ENCODE measurements at regions not wholly inside any gene's neighbourhood (a gene's known extent, or its start where the extent isn't known, plus 50 kb on each side); places are given as distances from the start of the nearest gene placed in this dataset.

GRCh38 chr10:128302808-128303207, 176.6 kb upstream of the MKI67 start:
- no peak overlapping the region for H3K27ac ChIP-seq

GRCh38 chr10:128304271-128304670, 178.0 kb upstream of the MKI67 start:
- Histone ChIP-seq H3K27ac (no peak overlapping the region), H3K4me3 (no peak overlapping the region), H3K27me3 (no peaks in the 10 kb centered on the region), H3K4me1 (no peaks in the 10 kb centered on the region), H3K9me3 (no peaks in the 10 kb centered on the region), H3K36me3 (no peaks in the 10 kb centered on the region)
- intact Hi-C loops (cut with DNase I), result no loop called here
- no peak for DNase-seq (ENCODE audit: extremely low spot score in 2 of 2)
- TF ChIP-seq POLR2AphosphoS5 (IDR thresholded peaks at IDR 0.05; ENCODE audit: insufficient read depth in 1 of 2, low read depth in 1 of 2) (no peak), POLR2A (IDR thresholded peaks at IDR 0.05) (no peak), CTCF (IDR thresholded peaks at IDR 0.05) (no peak)

More at GRCh38 chr10:128302808-128303207, 176.6 kb upstream of the MKI67 start:
- no peak for DNase-seq (ENCODE audit: extremely low spot score in 2 of 2)
- H3K27me3 ChIP-seq, result no peaks in the 10 kb centered on the region
- H3K9me3 ChIP-seq, result no peaks in the 10 kb centered on the region
- TF ChIP-seq POLR2AphosphoS5 (IDR thresholded peaks at IDR 0.05; ENCODE audit: insufficient read depth in 1 of 2, low read depth in 1 of 2), result no peak
- TF ChIP-seq POLR2A (IDR thresholded peaks at IDR 0.05), result no peak
- TF ChIP-seq CTCF (IDR thresholded peaks at IDR 0.05), result no peak
- no peaks in the 10 kb centered on the region for H3K36me3 ChIP-seq
- no peak overlapping the region for H3K4me3 ChIP-seq
- intact Hi-C loops (cut with DNase I), result no loop called here
- H3K4me1 ChIP-seq, result no peaks in the 10 kb centered on the region

DNA sequence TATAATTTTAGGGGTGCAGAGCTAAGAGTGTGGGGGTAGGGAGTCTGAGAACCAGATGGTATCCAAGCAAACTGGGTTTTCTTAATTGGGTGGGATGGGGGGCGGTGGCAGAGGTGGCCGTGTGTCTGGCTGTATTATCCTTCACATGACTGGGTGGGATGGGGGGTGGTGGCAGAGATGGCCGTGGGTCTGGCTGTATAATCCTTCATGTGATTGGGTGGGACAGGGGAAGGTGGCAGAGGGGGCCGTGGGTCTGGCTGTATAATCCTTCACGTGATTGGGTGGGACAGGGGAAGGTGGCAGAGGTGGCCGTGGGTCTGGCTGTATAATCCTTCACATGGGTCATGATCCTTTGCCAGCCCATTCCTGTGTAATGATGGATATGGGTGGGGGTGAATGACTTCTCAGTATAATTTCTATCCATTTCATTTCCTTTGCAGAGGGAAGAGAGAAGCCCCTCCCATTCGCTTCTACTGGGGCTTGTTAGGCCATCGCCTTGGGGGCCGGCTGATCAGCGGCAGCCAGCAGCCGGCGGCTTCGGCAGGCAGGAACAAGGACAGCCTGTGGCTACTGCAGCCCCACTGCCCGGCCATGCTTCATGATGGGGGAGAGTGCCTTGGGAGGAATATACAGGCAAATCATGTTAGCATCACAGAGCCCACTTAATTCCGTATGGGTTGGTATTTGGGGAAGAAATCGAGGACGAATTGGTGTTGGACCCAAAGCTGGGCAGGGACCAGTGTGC, 179.6 kb upstream of the MKI67 start:
- no peak for TF ChIP-seq POLR2AphosphoS5 (IDR thresholded peaks at IDR 0.05; ENCODE audit: insufficient read depth in 1 of 2, low read depth in 1 of 2)
- no peak for TF ChIP-seq POLR2A (IDR thresholded peaks at IDR 0.05)
- no peak for TF ChIP-seq CTCF (IDR thresholded peaks at IDR 0.05)
- intact Hi-C loops (cut with DNase I), result no loop called here
- Histone ChIP-seq H3K9me3 (no peaks in the 10 kb centered on the region), H3K27ac (no peak overlapping the region), H3K4me3 (no peak overlapping the region), H3K4me1 (no peaks in the 10 kb centered on the region), H3K27me3 (no peaks in the 10 kb centered on the region), H3K36me3 (no peaks in the 10 kb centered on the region)
- DNase-seq (ENCODE audit: extremely low spot score in 2 of 2), result no peak

DNA sequence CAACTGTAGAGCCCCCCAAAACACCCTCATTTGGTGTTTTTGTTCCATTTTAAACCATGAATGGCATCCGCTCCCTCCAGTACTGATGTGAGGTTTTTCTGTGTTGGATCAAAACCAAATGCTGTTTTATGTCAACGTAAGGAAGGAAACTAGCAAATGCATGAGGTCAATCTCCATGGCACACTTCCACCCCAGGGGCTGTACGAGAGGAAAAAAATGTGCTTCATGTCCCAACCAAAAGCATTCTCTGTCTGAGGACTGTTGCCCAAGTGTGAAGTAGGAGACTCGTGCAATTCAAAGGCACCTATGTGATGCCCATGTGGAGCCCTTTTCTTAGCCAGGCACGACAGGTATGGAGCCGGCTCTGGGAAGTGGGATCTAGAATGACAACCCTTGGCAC, 180.3 kb upstream of the MKI67 start:
- Histone ChIP-seq H3K27me3 (no peaks in the 10 kb centered on the region), H3K27ac (no peak overlapping the region), H3K36me3 (no peaks in the 10 kb centered on the region), H3K4me3 (no peak overlapping the region), H3K4me1 (no peaks in the 10 kb centered on the region), H3K9me3 (no peaks in the 10 kb centered on the region)
- DNase-seq (ENCODE audit: extremely low spot score in 2 of 2), result peak in 1 of 2 donors; percentile 46
- intact Hi-C loops (cut with DNase I), result no loop called here
- TF ChIP-seq POLR2A (IDR thresholded peaks at IDR 0.05) (no peak), POLR2AphosphoS5 (IDR thresholded peaks at IDR 0.05; ENCODE audit: insufficient read depth in 1 of 2, low read depth in 1 of 2) (no peak), CTCF (IDR thresholded peaks at IDR 0.05) (no peak)

GRCh38 chr10:128306966-128307365, 180.7 kb upstream of the MKI67 start:
- no peak overlapping the region for H3K4me3 ChIP-seq
- intact Hi-C loops (cut with DNase I), result no loop called here
- H3K4me1 ChIP-seq, result no peaks in the 10 kb centered on the region
- H3K27ac ChIP-seq, result no peak overlapping the region
- H3K36me3 ChIP-seq, result no peaks in the 10 kb centered on the region
- H3K9me3 ChIP-seq, result no peaks in the 10 kb centered on the region
- no peaks in the 10 kb centered on the region for H3K27me3 ChIP-seq
- TF ChIP-seq CTCF (IDR thresholded peaks at IDR 0.05) (no peak), POLR2AphosphoS5 (IDR thresholded peaks at IDR 0.05; ENCODE audit: insufficient read depth in 1 of 2, low read depth in 1 of 2) (no peak), POLR2A (IDR thresholded peaks at IDR 0.05) (no peak)
- DNase-seq (ENCODE audit: extremely low spot score in 2 of 2), result peak in 1 of 2 donors; percentile 91
